AG04450 (cell line): ENCODE measurements at regions not wholly inside any gene's neighbourhood (a gene's known extent, or its start where the extent isn't known, plus 50 kb on each side); places are given as distances from the start of the nearest gene placed in this dataset.

Experiments
- CTCF ChIA-PET: fragments of 300-600, 350-600 bp; formaldehyde crosslinking; extraction: SDS; loops from one replicate; lab custom pipeline; 2022; ENCODE audit warnings: antibody characterized with exemption, inconsistent platforms; lab: Charles Lee
- POLR2A ChIA-PET: fragments of 350-600 bp; formaldehyde crosslinking; extraction: SDS; loops from one replicate; lab custom pipeline; 2021; ENCODE audit warnings: antibody characterized with exemption, inconsistent platforms; lab: Yijun Ruan, JAX
- DNase-seq: peaks from one replicate; pipeline ENCODE4 v3.0.0-alpha.2; 2011; ENCODE audit warnings: low read depth, low spot score
- H3K27ac ChIP-seq: one replicate; pipeline ENCODE4 v1.5.1; 2012; ENCODE audit warnings: low read depth, low read length, control low read depth
- H3K27me3 ChIP-seq: one replicate; pipeline ENCODE4 v1.6.0; 2012; ENCODE audit warnings: low read length; ENCODE audit not compliant: control insufficient read depth, insufficient read depth
- H3K4me3 ChIP-seq: 2 replicates; pipeline ENCODE4 v1.5.1; 2011; ENCODE audit warnings: mild to moderate bottlenecking, low read depth, low read length, control low read depth
- H3K9me3 ChIP-seq: 2 replicates; pipeline ENCODE4 v1.5.1; 2012; ENCODE audit warnings: low read length; ENCODE audit not compliant: control insufficient read depth, insufficient read depth
- TF ChIP-seq, protein P1 (sequence below): IDR thresholded peaks from 2 replicates; pipeline ENCODE4 v1.5.1; 2011; ENCODE audit warnings: low read depth, low read length, control low read depth, inconsistent platforms

DNA sequence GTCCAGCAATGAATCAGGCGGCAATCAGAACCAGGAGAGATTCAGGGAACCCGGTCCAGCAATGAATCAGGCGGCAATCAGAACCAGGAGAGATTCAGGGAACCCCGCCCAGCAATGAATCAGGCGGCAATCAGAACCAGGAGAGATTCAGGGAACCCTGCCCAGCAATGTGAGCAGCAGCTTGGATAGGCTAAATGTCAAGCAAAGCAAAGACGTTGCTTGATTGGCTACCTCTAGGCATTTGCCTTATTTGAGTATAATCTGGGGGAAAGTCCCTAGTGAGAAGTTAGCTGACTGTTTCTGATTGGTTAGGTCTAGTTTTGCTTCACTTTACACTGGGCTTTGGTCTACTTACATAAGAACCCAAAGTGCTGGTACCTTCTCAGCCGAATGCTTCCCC is 1212.2 kb upstream of the TENM3 start:
- CTCF ChIA-PET, result no interaction called here
- POLR2A ChIA-PET, result no interaction called here

DNA sequence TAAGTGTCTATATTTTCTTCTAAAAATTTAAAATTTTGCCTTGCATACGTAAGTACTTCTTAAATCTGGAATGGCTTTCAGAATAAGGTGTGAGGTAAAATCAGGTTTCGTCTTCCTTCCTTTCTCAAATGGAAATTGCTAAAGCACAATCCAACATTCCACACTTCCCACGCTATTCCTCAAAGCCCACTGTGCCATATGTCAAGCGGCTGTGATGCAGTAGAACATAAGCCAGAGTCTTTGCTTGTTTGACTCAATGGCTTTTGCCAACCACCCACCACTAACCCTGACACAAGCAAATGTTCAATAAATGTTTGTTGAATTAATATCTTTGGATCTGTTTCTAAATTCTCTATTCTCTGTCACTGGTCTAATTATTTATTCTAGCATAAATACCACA is 1199.7 kb upstream of the TENM3 start:
- no peaks in the 10 kb centered on the region for H3K27me3 ChIP-seq
- H3K9me3 ChIP-seq, result no peaks in the 10 kb centered on the region
- ChIA-PET CTCF (no interaction called here), POLR2A (no interaction called here)
- no peak overlapping the region for H3K27ac ChIP-seq
- no peak overlapping the region for H3K4me3 ChIP-seq
- no peak for DNase-seq
- TF ChIP-seq, protein P1, sequence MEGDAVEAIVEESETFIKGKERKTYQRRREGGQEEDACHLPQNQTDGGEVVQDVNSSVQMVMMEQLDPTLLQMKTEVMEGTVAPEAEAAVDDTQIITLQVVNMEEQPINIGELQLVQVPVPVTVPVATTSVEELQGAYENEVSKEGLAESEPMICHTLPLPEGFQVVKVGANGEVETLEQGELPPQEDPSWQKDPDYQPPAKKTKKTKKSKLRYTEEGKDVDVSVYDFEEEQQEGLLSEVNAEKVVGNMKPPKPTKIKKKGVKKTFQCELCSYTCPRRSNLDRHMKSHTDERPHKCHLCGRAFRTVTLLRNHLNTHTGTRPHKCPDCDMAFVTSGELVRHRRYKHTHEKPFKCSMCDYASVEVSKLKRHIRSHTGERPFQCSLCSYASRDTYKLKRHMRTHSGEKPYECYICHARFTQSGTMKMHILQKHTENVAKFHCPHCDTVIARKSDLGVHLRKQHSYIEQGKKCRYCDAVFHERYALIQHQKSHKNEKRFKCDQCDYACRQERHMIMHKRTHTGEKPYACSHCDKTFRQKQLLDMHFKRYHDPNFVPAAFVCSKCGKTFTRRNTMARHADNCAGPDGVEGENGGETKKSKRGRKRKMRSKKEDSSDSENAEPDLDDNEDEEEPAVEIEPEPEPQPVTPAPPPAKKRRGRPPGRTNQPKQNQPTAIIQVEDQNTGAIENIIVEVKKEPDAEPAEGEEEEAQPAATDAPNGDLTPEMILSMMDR, result no peak

More for the DNA sequence above, 1212.2 kb upstream of the TENM3 start:
- TF ChIP-seq, protein P1, result no peak
- no peak overlapping the region for H3K27ac ChIP-seq
- H3K27me3 ChIP-seq, result no peaks in the 10 kb centered on the region
- DNase-seq, result no peak
- H3K4me3 ChIP-seq, result no peak overlapping the region
- no peaks in the 10 kb centered on the region for H3K9me3 ChIP-seq

DNA sequence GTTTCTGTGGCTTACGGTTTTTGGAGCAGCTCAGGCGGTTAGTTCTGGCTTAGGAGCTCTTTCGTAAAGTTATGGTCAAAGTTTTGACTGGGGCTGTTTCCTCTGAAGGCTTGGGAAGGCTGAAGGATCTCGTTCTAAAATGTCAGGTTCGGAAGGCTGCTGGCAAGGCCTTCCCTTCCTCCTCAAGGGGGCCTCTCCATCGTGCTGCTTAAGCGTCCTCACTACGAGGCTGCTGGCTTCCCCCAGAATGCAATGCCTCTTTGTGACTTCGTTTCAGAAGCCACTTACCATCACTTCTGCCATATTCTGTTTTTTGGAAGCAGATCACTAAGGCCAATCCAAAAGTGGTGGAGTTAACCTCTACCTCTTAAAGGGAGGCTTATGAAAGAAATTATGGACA is 1196.4 kb upstream of the TENM3 start:
- no peak for DNase-seq
- ChIA-PET POLR2A (no interaction called here), CTCF (no interaction called here)
- Histone ChIP-seq H3K27ac (no peak overlapping the region), H3K27me3 (no peaks in the 10 kb centered on the region), H3K4me3 (no peak overlapping the region), H3K9me3 (no peaks in the 10 kb centered on the region)
- TF ChIP-seq, protein P1, result no peak

DNA sequence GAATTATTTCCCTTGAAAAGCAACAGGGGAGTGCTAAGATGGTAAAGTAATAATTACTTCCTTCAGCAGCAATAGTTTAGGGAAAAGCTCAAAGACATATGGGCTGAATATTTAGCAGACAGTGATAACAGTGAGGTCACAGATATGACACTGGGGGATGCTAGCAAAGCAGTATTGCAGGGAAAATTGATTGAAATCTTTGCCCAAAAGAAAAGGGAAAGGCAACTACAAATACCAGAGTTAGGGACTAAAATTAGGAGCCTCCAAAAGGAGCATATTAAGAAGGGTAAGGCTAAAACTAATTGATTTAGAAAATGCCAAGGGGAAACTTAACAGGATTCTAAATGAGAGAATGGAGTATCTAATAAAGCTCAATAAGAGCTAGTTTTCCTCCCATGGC is 1191.3 kb upstream of the TENM3 start:
- no peak overlapping the region for H3K4me3 ChIP-seq
- DNase-seq, result no peak
- no peaks in the 10 kb centered on the region for H3K27me3 ChIP-seq
- no peaks in the 10 kb centered on the region for H3K9me3 ChIP-seq
- H3K27ac ChIP-seq, result no peak overlapping the region
- TF ChIP-seq, protein P1, result no peak
- POLR2A ChIA-PET, result no interaction called here
- CTCF ChIA-PET, result no interaction called here

DNA sequence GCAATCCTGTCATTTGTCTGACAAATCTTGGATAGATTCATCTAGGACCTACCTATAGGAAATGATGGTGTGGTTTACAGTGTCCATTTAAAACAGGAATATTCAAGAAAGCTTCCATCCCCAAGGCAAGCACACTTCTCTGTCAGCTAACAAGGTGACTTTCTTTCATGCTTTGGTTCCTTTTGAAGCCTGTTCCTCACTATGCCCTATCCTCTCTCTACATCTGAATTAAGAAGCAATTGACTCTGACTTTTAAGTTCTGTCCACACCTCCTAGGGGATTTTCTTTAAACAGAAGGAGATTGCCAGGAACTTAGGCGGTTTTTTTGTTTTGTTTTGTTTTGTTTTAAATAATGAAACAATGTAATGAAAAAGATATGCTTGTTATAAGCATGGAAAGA is 1181.4 kb upstream of the TENM3 start:
- POLR2A ChIA-PET, result no interaction called here
- TF ChIP-seq, protein P1, result no peak
- Histone ChIP-seq H3K27me3 (no peaks in the 10 kb centered on the region), H3K9me3 (no peaks in the 10 kb centered on the region), H3K4me3 (no peak overlapping the region), H3K27ac (no peak overlapping the region)
- CTCF ChIA-PET, result no interaction called here
- DNase-seq, result no peak
